CD1c-positive myeloid dendritic cell (primary cell): ENCODE measurements at regions not wholly inside any gene's neighbourhood (a gene's known extent, or its start where the extent isn't known, plus 50 kb on each side); places are given as distances from the start of the nearest gene placed in this dataset.
"Not testable (repeated sequence)": the region's sequence is repeated elsewhere in the genome, so short reads cannot be mapped to it uniquely, and the experiment has no call there.

ENCODE experiments used
- DNase-seq: peaks from one replicate; pipeline ENCODE4 v3.0.0-alpha.2; 2016; ENCODE audit errors: extremely low spot score

- no peak for DNase-seq
Measured at GRCh38 chr3:147471741-147472140, 62.6 kb downstream of the ZIC1 start.

- DNase-seq: no peak
Measured at GRCh38 chr3:147472846-147473245, 63.7 kb downstream of the ZIC1 start.

GRCh38 chr3:147483145-147483544, 74.0 kb downstream of the ZIC1 start:
- no peak for DNase-seq

- DNase-seq: no peak
Measured at GRCh38 chr3:147483578-147483977, 74.4 kb downstream of the ZIC1 start.

- no peak for DNase-seq
Measured at GRCh38 chr3:147493065-147493464, 83.9 kb downstream of the ZIC1 start.

- no peak for DNase-seq
Measured at GRCh38 chr3:147493666-147494065, 84.5 kb downstream of the ZIC1 start.

GRCh38 chr3:147497286-147497685, 88.1 kb downstream of the ZIC1 start:
- DNase-seq: no peak

- DNase-seq: no peak
Measured at GRCh38 chr3:147507638-147508286, 98.6 kb downstream of the ZIC1 start.

GRCh38 chr3:147509448-147509847, 100.3 kb downstream of the ZIC1 start:
- DNase-seq: no peak

GRCh38 chr3:147513785-147514184, 104.6 kb downstream of the ZIC1 start:
- DNase-seq: no peak

GRCh38 chr3:147514366-147515160, 105.4 kb downstream of the ZIC1 start:
- no peak for DNase-seq

GRCh38 chr3:147518465-147518864, 109.3 kb downstream of the ZIC1 start:
- no peak for DNase-seq

GRCh38 chr3:147521646-147522045, 112.5 kb downstream of the ZIC1 start:
- DNase-seq: no peak

- DNase-seq: not testable (repeated sequence)
Measured at GRCh38 chr3:147522780-147523179, 113.6 kb downstream of the ZIC1 start.

- no peak for DNase-seq
Measured at GRCh38 chr3:147529551-147529950, 120.4 kb downstream of the ZIC1 start.

- DNase-seq: no peak
Measured at GRCh38 chr3:147538034-147538433, 128.9 kb downstream of the ZIC1 start.

GRCh38 chr3:147540921-147541320, 131.8 kb downstream of the ZIC1 start:
- no peak for DNase-seq

- DNase-seq: no peak
Measured at GRCh38 chr3:147544290-147544689, 135.1 kb downstream of the ZIC1 start.

- DNase-seq: no peak
Measured at GRCh38 chr3:147551491-147551890, 142.3 kb downstream of the ZIC1 start.

GRCh38 chr3:147554332-147554731, 145.2 kb downstream of the ZIC1 start:
- no peak for DNase-seq

- DNase-seq: no peak
Measured at GRCh38 chr3:147572970-147573340, 163.8 kb downstream of the ZIC1 start.

- no peak for DNase-seq
Measured at GRCh38 chr3:147574621-147575020, 165.5 kb downstream of the ZIC1 start.

- no peak for DNase-seq
Measured at GRCh38 chr3:147575391-147575790, 166.2 kb downstream of the ZIC1 start.
